ENCODE measurements at regions not wholly inside any gene's neighbourhood (a gene's known extent, or its start where the extent isn't known, plus 50 kb on each side); places are given as distances from the start of the nearest gene placed in this dataset.

DNA sequence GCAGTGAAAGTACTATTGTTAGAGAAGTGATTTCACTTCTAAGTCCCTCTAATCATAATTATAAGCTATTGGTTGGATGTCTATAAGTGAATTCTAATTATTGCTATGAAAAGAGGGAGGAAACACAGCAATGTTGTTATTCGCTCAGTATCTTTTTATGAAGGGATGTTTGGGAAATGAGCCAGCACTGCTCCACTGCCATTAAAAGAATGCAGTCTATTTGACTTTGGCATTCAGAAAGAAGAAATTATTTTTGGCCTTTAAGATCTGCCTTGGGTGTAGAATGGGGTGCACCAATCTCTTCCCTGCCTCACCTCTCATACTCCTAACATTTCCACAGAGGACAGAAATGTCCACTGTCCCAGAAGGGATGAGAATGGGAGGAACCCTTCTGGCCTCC, 332.0 kb downstream of the SPATA31D1 start:
- TF ChIP-seq, protein P1, sequence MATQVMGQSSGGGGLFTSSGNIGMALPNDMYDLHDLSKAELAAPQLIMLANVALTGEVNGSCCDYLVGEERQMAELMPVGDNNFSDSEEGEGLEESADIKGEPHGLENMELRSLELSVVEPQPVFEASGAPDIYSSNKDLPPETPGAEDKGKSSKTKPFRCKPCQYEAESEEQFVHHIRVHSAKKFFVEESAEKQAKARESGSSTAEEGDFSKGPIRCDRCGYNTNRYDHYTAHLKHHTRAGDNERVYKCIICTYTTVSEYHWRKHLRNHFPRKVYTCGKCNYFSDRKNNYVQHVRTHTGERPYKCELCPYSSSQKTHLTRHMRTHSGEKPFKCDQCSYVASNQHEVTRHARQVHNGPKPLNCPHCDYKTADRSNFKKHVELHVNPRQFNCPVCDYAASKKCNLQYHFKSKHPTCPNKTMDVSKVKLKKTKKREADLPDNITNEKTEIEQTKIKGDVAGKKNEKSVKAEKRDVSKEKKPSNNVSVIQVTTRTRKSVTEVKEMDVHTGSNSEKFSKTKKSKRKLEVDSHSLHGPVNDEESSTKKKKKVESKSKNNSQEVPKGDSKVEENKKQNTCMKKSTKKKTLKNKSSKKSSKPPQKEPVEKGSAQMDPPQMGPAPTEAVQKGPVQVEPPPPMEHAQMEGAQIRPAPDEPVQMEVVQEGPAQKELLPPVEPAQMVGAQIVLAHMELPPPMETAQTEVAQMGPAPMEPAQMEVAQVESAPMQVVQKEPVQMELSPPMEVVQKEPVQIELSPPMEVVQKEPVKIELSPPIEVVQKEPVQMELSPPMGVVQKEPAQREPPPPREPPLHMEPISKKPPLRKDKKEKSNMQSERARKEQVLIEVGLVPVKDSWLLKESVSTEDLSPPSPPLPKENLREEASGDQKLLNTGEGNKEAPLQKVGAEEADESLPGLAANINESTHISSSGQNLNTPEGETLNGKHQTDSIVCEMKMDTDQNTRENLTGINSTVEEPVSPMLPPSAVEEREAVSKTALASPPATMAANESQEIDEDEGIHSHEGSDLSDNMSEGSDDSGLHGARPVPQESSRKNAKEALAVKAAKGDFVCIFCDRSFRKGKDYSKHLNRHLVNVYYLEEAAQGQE (IDR thresholded peaks at IDR 0.05; ENCODE audit: low read depth): no peak
- TF ChIP-seq EP300 (IDR thresholded peaks at IDR 0.05; ENCODE audit: borderline replicate concordance) (no peak), TAF1 (IDR thresholded peaks at IDR 0.05; ENCODE audit: low read depth) (no peak), YY1 (IDR thresholded peaks at IDR 0.05; ENCODE audit: low read depth) (no peak), CEBPB (IDR thresholded peaks at IDR 0.05) (no peak), RAD21 (IDR thresholded peaks at IDR 0.05; ENCODE audit: low read depth) (no peak), TEAD4 (IDR thresholded peaks at IDR 0.05) (no peak)
- TF ChIP-seq, protein P2, sequence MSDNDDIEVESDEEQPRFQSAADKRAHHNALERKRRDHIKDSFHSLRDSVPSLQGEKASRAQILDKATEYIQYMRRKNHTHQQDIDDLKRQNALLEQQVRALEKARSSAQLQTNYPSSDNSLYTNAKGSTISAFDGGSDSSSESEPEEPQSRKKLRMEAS (IDR thresholded peaks at IDR 0.05): no peak

All from Ishikawa (cell line).